Small intestine (tissue), 7 donors: ENCODE measurements at regions not wholly inside any gene's neighbourhood (a gene's known extent, or its start where the extent isn't known, plus 50 kb on each side); places are given as distances from the start of the nearest gene placed in this dataset.

Source experiments
- DNase-seq, 2 donors: peaks; one replicate each; pipeline versions ENCODE4 v3.0.0 to v3.0.0-alpha.2; 2013
- FAIRE-seq: peaks from 2 replicates; lab custom pipeline; 2012; peaks lifted over from hg19 to GRCh38; lab: Jason Lieb, UNC
- H3K27ac ChIP-seq, 3 donors: one replicate each; pipeline ENCODE4 v1.5.1; 2013; ENCODE audit warnings: low read length in 2 of 3, mild to moderate bottlenecking in 2 of 3, control low read depth in 1 of 3, inconsistent platforms in 1 of 3, low read depth in 1 of 3, moderate library complexity in 1 of 3
- H3K27me3 ChIP-seq, 3 donors: one replicate each; pipeline ENCODE4 v1.6.1; 2013; ENCODE audit warnings: low read length in 3 of 3, inconsistent platforms in 1 of 3; ENCODE audit not compliant: control insufficient read depth in 3 of 3, insufficient read depth in 3 of 3
- H3K36me3 ChIP-seq, 3 donors: one replicate each; pipeline ENCODE4 v1.6.1; 2013; ENCODE audit warnings: low read length in 3 of 3, inconsistent platforms in 1 of 3, low read depth in 1 of 3, mild to moderate bottlenecking in 1 of 3, moderate library complexity in 1 of 3; ENCODE audit not compliant: control insufficient read depth in 3 of 3, insufficient read depth in 2 of 3
- H3K4me1 ChIP-seq, 3 donors: one replicate each; pipeline ENCODE4 v1.6.1; 2013; ENCODE audit warnings: low read length in 2 of 3, inconsistent platforms in 1 of 3, low read depth in 1 of 3, mild to moderate bottlenecking in 1 of 3, moderate library complexity in 1 of 3; ENCODE audit not compliant: control insufficient read depth in 3 of 3, insufficient read depth in 2 of 3
- H3K4me3 ChIP-seq, 3 donors: one replicate each; pipeline ENCODE4 v1.5.1; 2013; ENCODE audit warnings: low read length in 3 of 3, control low read depth in 1 of 3, inconsistent platforms in 1 of 3, low read depth in 1 of 3, mild to moderate bottlenecking in 1 of 3, moderate library complexity in 1 of 3
- H3K9me3 ChIP-seq, 2 donors: one replicate each; pipeline ENCODE4 v1.6.1; 2013; ENCODE audit warnings: low read depth in 1 of 2, low read length in 1 of 2; ENCODE audit not compliant: control insufficient read depth in 2 of 2, insufficient read depth in 1 of 2
- WGBS, 3 donors: extraction: QIAGEN DNeasy Blood & Tissue Kit; methylation state at CpG; one replicate each; pipeline ENCODE4 v1.1.7; 2013; 5-methylcytosine and 5-hydroxymethylcytosine counted together
- donor health status: healthy with polysubstance abuse.
- donor health status: control.
- donor health status: control.
- donor health status: Bipolar disorder and iron deficiency.
- donor health status: healthy.

DNA sequence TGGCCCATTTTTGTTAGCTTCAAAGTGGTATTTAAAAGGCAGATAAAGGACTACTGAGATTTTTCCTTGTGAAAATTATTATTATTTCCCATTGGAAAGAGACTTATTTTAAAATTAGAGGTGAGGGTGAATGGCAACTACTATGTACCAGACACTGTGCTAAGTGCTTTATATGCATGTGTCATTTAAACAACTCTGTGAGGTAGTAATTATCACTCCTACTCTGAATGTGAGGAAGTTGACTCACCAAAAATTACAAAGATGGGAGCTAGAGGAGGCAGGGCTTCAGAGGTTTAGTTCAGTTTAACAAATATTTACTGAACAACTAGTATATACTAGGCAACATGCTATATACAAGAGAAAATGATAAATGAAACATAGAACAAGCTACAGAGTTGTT is 78.2 kb downstream of the MSL3 start:
- no peaks in the 10 kb centered on the region for H3K4me1 ChIP-seq
- peaks cover 0 to 2% (median 0%) of the 10 kb centered on the region in 3 donors for H3K27me3 ChIP-seq
- no peaks in the 10 kb centered on the region for H3K9me3 ChIP-seq
- DNase-seq (no peak), FAIRE-seq (no peak)
- no peak overlapping the region for H3K27ac ChIP-seq
- H3K4me3 ChIP-seq = no peak overlapping the region
- H3K36me3 ChIP-seq = no peaks in the 10 kb centered on the region

DNA sequence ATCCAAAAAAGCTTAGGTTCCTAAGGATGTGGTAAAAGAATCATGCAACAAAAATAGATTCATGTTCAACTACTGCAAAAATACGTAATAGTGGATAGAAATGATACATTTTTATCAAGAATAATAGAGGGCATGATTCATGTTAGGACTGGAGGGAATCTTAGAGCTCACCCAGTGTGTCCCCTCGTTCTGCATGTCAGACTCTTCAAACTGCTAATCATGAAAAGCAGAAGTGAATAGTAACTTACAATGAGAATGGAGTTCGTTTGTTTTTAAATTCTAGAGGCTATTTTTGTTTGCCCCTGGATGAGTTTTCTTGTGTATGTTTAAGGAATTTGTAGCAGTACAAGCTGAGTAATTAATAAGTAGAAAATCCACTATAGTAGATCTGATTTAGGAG is 79.4 kb downstream of the MSL3 start:
- Histone ChIP-seq H3K4me3 (no peak overlapping the region), H3K27me3 (peaks cover 0 to 2% (median 0%) of the 10 kb centered on the region in 3 donors), H3K9me3 (no peaks in the 10 kb centered on the region), H3K27ac (no peak overlapping the region), H3K4me1 (no peaks in the 10 kb centered on the region), H3K36me3 (no peaks in the 10 kb centered on the region)
- FAIRE-seq (no peak), DNase-seq (no peak)
- WGBS, 3 donors = 42 to 71% (median 47%) methylated on average over 3 of the region's 3 CpGs

DNA sequence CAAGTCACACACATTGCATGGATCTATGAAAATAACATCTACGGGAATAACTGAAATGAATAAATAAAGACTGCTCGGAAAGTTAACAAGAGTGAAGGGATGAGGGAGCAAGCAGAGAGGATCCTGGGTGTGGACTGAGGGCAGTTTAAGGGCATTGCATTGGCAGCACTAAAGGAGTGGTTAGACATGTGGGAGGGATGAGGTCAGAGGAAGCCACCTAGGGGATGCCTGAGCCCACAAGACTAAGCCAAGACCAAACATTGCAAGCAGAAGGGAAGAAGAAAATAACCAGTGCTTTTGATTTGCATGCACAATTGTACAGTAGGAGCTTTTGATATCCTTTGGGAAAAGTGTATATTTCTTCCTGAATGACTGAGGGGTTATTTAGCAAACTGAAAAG is 106.1 kb downstream of the MSL3 start:
- no peak overlapping the region for H3K4me3 ChIP-seq
- FAIRE-seq (no peak), DNase-seq (no peak)
- H3K4me1 ChIP-seq = no peaks in the 10 kb centered on the region
- no peaks in the 10 kb centered on the region for H3K36me3 ChIP-seq
- no peaks in the 10 kb centered on the region for H3K9me3 ChIP-seq
- 88 to 91% (median 89%) methylated on average over 2 of the region's 2 CpGs for WGBS, 3 donors
- peaks cover 0 to 2% (median 0%) of the 10 kb centered on the region in 3 donors for H3K27me3 ChIP-seq
- no peak overlapping the region for H3K27ac ChIP-seq

DNA sequence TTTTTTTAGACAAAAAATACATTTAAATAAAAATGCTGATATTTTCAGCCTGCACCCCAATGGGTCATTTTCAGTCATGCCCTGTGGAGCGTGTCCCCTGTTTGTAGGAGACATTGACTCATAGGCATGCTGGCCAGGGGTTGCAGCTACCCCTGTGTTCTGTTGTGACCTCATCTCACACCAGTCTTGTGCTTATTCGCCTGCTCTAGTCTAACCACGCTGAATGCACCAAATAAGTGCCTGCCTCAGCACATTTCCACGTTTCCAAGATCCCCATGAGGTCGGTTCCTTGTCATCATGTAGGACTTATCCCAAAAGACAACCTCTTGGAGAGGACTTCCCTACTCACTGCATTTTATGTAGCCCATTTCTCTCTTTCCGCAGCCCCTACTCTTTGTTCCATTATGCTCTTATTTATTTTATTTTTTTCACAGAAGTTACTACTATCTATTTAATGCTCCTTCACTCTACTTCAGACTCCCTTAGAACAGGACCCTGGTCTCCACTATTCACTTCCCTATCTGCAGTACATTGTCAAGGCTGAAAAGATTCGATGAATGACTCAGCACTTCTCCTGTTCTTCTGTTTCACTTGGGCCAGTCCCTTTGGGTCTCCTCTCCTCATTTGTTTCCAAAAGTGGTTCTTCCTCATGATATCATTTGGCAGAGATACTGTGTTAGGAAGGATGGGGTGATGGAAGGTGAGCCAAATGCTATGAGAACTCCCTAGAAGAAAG is 109.7 kb downstream of the MSL3 start:
- Histone ChIP-seq H3K27me3 (peaks cover 0 to 2% (median 0%) of the 10 kb centered on the region in 3 donors), H3K27ac (no peak overlapping the region), H3K9me3 (no peaks in the 10 kb centered on the region), H3K4me1 (no peaks in the 10 kb centered on the region), H3K36me3 (no peaks in the 10 kb centered on the region), H3K4me3 (no peak overlapping the region)
- no peak for DNase-seq
- FAIRE-seq = no peak
- WGBS, 3 donors = 72 to 79% (median 79%) methylated on average over 7 of the region's 7 CpGs

DNA sequence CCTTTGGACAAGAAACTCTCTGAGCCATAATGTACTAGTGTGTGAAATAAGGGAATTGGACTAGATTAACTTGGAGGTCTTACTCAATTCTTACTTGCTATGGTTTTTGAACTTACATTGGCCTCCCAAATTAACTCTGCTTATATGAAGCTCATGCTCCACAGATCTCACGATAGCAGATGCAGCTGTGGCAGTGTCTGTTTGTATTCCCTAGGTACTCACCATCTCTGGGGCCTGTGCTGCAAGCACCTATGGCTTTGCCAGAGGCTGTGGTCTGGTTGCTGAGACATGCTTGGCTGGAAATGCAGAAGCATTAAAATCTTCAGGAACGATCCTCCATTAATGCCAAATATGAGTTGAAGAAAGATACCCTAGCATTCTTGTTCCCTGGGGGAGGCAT is 112.8 kb downstream of the MSL3 start:
- FAIRE-seq (no peak), DNase-seq (no peak)
- Histone ChIP-seq H3K27ac (no peak overlapping the region), H3K27me3 (peaks cover 0 to 2% (median 0%) of the 10 kb centered on the region in 3 donors), H3K9me3 (peaks cover 0 to 3% of the 10 kb centered on the region in 2 donors), H3K4me3 (no peak overlapping the region), H3K4me1 (no peaks in the 10 kb centered on the region), H3K36me3 (no peaks in the 10 kb centered on the region)
- 44 to 79% (median 77%) methylated on average over 2 of the region's 2 CpGs for WGBS, 3 donors

DNA sequence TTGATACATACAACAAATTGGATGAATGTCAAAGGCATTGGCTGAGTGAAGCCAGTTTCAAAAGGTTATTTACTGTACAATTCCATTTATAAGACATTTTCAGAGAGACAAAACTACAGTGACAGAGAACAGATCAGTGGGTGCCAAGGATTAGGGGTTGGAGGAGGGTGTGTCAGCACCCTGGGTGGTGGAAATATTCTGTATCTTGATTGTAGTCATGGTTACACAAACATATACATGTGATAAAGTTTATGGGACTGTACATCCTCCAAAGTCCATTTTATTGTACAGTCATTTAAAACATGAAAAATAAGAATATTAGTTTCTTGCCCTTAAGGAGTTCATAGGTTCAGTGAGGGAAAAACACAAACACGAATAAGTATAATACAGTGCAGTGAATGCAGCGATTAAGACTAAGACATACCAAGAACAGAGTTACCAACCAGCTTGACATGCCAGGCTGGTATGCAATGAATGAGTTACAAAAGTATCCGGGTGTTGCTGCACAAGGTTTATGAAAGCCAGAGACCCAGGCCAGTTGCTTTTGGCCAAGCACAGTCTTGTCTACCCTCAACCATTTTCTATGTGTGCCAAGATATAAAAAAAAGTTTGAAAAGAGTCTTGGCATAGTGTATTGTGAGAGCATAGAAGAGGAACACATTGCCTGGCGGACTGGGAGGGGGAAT is 123.6 kb downstream of the MSL3 start:
- FAIRE-seq = no peak

DNA sequence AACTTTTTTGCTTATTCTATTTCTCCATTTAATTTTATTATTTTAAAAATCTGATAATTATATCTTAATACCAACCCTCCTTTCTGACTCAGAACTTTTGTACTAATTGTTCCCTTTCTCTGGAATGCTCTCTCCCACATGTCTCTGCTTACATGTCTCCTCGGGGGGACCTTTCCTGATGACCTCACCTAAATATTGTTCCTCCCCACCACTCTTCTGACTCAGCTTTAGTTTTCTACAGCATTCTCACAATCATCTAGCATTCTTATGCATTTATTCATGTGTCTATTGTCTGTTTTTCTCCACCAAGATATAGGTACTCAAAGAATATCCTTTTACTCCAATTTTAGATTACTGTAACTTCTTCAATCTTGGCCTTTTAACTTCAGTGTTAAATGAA is 128.7 kb downstream of the MSL3 start:
- Histone ChIP-seq H3K4me1 (peaks cover 0 to 8% (median 0%) of the 10 kb centered on the region in 3 donors), H3K4me3 (no peak overlapping the region), H3K36me3 (no peaks in the 10 kb centered on the region), H3K27ac (no peak overlapping the region), H3K9me3 (peaks cover 0 to 5% of the 10 kb centered on the region in 2 donors), H3K27me3 (no peaks in the 10 kb centered on the region)
- WGBS, 3 donors = 31 to 72% (median 48%) methylated on average over 1 of the region's 1 CpG
- no peak for DNase-seq
- no peak for FAIRE-seq

More for the DNA sequence above, 123.6 kb downstream of the MSL3 start:
- Histone ChIP-seq H3K4me1 (peaks cover 0 to 8% (median 0%) of the 10 kb centered on the region in 3 donors), H3K4me3 (no peak overlapping the region), H3K27me3 (no peaks in the 10 kb centered on the region), H3K36me3 (no peaks in the 10 kb centered on the region), H3K27ac (peak overlapping the region in 1 of 3 donors; percentile 53), H3K9me3 (peaks cover 0 to 3% of the 10 kb centered on the region in 2 donors)
- DNase-seq = peak; percentile 2 to 74
- WGBS, 3 donors = 21 to 86% (median 35%) methylated on average over 4 of the region's 4 CpGs

DNA sequence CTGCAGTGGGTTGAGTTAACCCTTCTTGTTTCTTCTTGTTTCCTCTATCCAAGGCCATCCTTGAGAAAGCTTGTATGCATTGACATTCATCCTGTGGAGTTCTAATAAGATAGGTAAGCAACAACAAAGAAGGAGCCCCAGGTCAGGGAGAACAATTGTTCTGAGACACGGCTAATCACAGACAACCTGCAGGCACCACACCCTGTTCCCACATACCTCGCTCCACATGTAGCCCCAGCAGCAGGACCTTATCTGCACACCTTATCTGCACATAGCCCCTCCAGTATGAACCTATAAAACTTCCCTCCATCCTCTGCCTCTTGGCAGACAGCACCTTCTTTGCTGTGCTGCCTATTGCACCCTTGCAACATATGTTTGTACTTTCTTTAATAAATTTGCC is 129.1 kb downstream of the MSL3 start:
- Histone ChIP-seq H3K27me3 (no peaks in the 10 kb centered on the region), H3K36me3 (no peaks in the 10 kb centered on the region), H3K4me3 (no peak overlapping the region), H3K9me3 (peaks cover 0 to 5% of the 10 kb centered on the region in 2 donors), H3K4me1 (peaks cover 0 to 4% (median 0%) of the 10 kb centered on the region in 3 donors), H3K27ac (no peak overlapping the region)
- peak in 1 of 2 donors; percentile 27 for DNase-seq
- FAIRE-seq = no peak
- WGBS, 3 donors = 3 to 59% (median 24%) methylated on average over 2 of the region's 2 CpGs
